HEK293 (cell line): ENCODE measurements at regions not wholly inside any gene's neighbourhood (a gene's known extent, or its start where the extent isn't known, plus 50 kb on each side); places are given as distances from the start of the nearest gene placed in this dataset.

ENCODE experiments used
- ZNF155 ChIP-seq: fragments of 450-650 bp; formaldehyde crosslinking; IDR thresholded peaks from 2 replicates; pipeline ENCODE4 v1.5.1; 2016; ENCODE audit warnings: missing biosample characterization, missing genetic modification characterization
- TF ChIP-seq, protein P1 (sequence below): fragments of 450-650 bp; formaldehyde crosslinking; IDR thresholded peaks from 2 replicates; pipeline ENCODE4 v1.5.1; 2016; ENCODE audit warnings: missing biosample characterization, missing genetic modification characterization

DNA sequence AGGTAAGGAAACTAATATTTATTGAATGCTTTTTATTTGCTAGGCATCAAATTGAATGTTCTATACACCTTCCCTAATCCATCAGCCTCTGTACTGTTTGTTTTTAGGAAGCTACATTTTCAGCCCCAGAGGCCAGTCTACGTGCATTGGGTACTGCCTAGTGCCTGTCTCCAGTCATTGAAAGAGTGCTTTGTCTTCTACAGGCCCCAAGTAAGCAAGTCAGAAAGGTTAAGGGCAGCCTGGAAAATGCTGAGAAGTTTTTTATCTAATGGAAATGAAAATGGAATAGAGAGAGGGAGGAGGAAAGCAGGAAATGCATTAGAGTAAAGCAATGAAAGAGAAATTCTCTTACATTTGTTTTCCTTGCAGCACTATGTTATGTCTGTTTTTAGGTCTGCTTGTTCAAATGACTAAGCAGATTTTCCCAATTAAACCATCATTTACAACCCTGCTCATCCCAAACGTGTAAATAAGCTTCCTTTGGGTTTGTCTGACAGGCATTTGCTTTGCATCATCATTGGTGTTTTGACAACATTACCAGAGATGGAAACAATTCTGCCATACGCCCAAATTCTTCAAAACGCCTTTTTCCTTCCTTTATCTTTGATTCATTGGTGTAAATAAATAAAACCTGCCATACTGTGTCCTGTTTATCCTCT, 116.0 kb upstream of the GOT2 start:
- TF ChIP-seq ZNF155 (tag by site-specific recombination) = no peak
- TF ChIP-seq, protein P1, sequence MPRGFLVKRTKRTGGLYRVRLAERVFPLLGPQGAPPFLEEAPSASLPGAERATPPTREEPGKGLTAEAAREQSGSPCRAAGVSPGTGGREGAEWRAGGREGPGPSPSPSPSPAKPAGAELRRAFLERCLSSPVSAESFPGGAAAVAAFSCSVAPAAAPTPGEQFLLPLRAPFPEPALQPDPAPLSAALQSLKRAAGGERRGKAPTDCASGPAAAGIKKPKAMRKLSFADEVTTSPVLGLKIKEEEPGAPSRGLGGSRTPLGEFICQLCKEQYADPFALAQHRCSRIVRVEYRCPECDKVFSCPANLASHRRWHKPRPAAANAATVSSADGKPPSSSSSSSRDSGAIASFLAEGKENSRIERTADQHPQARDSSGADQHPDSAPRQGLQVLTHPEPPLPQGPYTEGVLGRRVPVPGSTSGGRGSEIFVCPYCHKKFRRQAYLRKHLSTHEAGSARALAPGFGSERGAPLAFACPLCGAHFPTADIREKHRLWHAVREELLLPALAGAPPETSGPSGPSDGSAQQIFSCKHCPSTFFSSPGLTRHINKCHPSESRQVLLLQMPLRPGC (tag by site-specific recombination) = no peak
